ENCODE measurements at regions not wholly inside any gene's neighbourhood (a gene's known extent, or its start where the extent isn't known, plus 50 kb on each side); places are given as distances from the start of the nearest gene placed in this dataset.
"Not testable (repeated sequence)": the region's sequence is repeated elsewhere in the genome, so short reads cannot be mapped to it uniquely, and the experiment has no call there.

DNA sequence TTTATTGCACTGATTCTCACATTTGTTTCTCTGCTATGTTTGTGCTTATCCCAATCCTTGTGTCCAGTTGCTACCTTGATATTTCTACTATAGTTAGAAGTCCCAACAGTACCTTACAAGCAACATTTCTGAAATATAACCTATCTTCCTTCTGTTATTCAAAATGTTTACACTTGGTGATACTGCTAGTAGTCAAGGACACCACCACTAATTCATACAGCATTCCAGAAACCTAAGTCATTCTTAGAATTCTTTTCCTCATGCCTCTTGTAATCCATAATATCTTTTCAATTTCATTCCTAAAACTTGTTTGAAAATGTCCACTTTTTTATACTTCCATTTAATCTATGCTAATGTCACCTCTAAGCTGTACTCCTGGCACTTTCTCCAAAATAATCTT is 2132.1 kb downstream of the NCAM2 start:
- DNase-seq, result no peak

DNA sequence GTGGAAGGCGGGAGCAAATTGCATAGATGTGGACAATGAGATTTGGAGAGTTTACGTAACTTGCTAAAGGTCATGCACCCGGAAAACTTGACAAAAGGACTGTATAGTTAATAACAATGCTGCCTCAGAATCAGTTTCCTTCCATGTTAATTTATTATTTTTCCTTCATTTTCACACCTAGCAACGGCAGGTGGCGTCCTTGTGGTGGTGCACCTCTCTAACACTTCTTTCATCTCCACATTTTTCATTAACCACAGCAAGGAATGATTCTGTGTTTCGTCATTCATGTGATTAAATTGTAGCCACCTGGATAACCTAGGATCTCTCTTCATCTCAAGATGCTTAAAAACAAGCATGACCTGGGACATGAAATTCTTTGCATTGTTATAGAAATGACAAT is 2133.0 kb downstream of the NCAM2 start:
- DNase-seq, result no peak

DNA sequence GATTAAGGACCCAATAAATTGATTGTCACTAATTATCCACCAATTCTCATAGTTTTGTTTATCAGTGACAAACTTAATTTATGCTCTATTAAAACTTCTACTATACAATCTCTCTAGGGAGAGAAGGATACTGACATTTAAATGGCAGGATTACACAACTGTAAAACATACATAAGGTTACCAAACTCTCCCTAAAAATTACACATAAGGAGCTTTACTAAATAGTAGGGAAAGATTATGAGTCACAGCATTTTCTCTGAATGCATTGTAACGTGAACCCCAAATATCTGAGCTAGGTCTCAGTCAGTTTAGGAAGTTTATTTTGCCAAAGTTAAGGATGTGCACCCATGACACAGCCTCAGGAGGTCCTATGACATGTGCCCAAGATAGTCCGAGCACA is 2140.6 kb downstream of the NCAM2 start:
- DNase-seq, result no peak

DNA sequence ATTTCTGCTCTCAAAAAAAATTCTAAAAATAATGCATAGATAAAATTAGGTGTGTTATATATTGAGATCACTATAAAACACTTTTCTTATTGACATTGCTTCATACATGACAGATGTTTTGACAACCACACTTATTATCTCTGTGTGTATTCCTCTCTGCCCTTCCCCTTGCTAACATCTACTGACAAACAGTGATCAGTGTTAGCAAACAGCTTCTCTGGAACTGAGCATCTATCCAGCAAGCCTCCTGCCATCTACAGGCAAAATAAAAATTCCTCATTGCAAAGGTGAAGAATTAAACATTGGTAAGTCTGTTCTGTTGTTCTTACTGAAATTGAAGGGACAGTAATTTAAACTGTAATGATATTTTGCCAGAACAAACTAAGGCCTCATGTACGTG is 2153.9 kb downstream of the NCAM2 start:
- no peak for DNase-seq

DNA sequence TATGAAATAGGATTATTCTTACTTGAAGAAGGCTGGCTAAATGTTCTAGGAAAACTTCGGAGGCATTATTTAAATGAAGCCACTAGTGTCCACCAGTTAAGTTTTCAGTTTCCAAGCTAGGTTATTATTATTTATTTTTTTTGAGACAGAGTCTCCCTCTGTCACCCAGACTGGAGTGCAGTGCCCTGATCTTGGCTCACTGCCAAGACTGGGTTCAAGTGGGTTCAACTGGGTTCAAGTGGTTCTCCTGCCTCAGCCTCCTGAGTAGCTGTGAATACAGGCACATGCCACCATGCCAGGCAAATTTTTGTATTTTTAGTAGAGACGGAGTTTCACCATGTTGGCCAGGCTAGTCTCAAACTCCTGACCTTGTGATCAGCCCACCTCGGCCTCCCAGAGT is 2155.6 kb downstream of the NCAM2 start:
- not testable (repeated sequence) for DNase-seq

DNA sequence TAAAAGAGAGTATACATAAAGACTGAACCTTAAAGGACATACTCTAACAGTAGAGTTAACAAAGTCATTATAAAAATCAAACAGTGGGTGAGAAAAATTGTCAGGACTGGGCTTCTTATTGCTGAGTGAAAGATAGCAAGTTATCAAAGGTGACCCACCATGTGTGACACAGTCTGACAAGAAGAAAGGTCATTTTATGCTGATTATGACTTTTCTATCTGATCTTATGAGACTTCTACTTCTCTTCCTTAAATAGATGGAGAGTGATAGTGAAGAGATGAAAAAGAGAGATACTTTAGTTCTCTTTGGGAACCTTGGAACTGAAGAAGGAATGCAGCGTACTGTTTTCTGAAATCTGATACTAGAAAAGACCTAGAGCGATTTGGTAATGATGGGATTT is 2157.1 kb downstream of the NCAM2 start:
- DNase-seq, result no peak

DNA sequence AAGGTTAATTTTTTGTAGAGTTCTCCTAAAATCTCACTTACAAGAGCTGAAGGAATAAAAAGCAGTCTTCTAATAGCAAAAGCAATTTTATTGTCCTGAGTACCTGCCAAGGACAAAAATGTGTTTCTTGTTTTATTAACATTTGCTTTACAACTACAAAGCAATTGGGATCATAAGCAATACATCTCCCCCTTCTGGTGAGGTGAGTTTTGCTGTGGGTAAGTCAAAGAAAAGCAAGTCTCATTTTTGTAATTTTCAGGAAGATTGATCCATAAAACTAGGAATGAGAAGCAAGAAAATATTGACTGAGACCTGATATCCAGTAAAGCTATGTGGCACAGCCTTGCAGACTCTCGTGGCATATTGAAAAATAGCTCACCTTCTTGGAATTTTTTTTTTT is 2162.7 kb downstream of the NCAM2 start:
- no peak for DNase-seq

DNA sequence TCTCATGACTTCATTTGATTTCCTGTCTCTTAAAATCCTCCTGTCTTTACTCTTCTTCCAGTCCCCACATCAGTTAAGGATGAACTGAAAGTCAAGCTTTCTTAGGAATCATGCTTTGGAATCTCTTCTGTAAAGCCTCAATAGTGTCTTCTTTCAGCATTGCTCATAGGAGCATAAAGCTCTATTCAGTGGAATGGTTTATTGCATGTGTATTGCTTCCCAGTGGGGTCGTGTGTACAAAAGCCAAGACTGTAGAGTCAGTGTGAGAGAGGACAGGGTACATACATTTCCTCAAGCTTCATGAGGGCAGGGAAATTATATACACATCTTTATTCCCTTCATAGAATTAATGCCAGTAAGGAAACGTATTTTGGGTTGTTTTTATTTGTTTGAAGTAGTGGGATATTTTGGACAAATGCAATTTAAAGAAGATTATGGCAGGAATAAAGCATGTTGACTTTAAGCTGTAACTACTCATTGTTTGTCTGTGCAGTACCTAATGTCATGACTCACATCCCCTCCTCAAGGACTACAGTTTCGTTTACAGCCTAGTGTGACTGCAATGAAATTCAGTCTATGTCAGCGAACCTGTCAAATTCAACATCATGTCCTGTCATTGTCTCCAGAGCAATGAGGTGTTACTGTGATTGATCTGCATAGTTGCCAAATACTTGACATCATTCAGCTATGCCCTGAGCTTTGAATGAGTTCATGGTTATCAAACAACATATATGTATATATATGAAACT is 2164.2 kb downstream of the NCAM2 start:
- DNase-seq, result no peak

Data from CD4-positive, alpha-beta T cell treated with Interferon alpha-2 for 1 hour (primary cell).